HG03159 (cell line): ENCODE measurements at regions not wholly inside any gene's neighbourhood (a gene's known extent, or its start where the extent isn't known, plus 50 kb on each side); places are given as distances from the start of the nearest gene placed in this dataset.

ENCODE experiments used
- ATAC-seq: cut with Tn5 transposase; IDR thresholded peaks from one replicate; pipeline ENCODE4 v1.9.1; 2021; ENCODE audit warnings: mild to moderate bottlenecking, moderate library complexity; ENCODE audit not compliant: unreplicated experiment

DNA sequence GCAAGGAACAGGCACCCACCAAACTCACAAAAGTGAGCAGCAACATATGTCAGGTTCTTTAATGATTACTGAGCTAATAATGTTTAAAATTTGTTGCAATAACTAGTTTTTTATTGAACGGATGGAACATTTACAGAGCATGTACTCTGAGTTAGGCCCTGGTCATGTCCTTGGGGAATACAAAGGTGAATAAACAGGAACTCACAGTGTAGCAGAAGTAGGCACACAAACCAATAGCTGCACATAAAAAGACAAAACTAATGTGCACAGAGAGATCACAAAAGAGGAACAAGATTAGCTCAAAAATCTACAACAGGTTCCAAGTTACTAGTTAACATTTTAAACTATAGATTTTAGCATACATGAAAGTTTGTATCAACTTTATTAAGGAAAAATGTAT lies 505.3 kb upstream of the PPP2R3A start:
- no peak for ATAC-seq

DNA sequence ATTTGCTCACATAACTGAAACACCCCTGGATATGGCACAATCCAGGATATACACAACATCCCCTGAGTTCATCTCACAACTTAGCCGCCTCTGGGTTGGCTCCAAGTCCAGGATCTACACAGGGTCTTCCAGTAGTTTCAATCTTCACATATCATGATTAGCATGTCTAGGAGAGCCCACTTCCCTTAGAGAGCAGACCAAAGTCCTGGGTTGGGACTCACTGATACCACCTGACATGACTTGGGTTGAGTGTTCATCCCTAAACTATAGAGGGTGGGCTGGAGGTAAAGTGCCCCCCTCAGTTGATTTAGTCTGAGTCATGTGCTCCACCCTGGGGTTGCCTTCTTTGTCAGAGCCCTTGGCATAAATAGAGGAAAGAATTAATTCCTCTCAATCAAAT lies 493.6 kb upstream of the PPP2R3A start:
- no peak for ATAC-seq

DNA sequence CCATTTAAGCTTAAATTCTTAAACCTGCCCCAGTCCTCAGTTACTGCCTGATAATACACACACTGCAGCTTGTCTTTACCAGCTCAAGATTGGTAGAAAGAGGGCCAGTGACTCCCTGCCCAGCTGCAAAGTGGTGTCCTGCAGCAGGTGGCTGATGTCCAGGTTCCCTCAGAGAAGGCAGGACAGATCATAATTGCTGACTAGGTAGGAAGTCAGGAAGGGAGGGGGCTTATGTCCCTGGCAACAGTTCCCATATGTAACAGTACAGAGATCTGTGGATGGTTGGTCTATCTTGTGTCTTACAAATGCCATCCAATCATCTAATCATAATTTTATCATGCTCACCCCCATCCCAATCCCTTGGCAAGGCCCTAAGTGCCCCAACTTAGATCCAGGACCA lies 492.1 kb upstream of the PPP2R3A start:
- ATAC-seq = no peak

DNA sequence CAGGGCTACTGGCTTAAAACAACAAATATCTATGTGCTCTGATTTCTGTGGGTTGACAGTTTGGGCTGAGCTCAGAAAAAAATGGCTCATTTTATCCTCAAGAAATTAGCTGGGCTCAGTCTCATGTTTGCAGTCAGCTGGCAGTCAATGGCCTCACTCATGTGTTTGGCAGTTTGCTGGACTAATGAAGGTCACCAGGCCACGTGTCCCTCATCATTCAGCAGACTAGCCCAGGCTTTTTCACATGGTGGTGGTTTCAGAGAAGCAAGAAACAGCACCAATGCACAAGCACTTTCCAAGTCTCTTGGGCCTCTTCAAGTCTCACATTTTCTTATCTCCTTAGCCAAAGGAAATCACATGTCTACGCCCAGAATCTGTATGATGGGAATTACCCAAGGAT lies 478.3 kb upstream of the PPP2R3A start:
- no peak for ATAC-seq

DNA sequence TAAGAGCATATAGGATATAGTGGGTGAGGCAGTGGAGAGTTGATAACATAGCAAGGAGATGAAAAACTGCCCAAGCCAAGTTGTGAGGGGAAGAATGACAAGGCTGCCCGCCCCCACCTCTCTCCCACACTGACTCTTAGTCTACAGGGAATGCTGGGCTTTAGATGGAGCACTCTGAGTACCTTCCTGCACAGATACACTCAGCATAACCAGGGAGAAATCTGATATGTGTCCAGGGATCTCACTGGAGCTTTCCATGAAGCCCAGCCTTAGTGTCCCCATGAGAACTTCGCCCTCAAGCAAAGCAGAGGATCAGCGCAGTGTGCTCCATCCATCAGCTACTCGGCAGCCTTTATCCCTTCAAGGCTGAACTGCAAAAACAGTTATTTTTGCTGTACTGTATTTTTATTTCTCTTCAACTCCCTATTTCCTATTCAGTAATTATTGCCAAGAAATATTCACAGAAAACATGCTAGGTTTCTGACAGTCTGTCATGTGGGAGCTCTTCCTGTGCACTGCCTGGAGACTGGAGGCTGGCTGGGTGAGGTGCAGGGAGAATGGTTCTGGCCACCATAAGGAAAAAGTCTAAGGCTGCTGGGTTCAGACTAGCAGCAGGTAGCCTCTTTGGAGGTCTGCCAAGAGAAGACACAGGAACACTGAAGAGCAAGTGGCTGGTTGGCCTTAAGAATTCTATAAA lies 475.2 kb upstream of the PPP2R3A start:
- ATAC-seq = no peak

DNA sequence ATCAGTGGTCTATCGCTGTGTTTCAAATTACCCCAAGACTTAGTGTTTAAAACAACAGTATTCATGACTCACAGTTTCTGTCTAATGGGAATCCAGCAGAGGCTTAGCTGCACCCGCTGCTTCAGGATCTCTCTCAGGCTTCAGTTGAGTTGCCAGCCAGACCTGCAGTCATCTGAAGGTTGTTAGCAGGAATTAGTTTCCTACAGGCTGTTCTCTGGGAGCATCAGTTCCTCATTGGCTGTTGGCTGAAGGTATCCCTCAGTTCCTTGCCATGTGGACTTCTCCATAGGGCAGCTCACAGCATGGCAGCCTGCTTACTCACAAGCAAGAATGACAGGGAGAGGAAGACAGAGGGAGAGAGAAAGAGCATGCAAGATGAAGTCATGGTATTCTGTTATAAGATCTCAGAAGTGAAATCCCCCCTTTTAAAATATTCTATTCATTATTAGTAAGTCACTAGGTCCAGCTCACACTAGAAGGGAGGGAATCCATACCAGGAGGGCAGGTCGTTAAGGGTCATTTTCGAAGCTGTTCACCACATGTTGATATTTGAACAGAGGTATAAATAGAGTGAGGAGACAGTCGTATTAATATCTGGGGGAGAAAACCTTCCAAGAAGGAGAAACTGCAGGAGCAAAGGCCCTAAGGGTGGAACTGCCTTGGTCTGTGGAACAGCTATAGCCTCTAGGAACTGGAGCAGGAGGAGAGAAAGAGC lies 473.9 kb upstream of the PPP2R3A start:
- no peak for ATAC-seq

DNA sequence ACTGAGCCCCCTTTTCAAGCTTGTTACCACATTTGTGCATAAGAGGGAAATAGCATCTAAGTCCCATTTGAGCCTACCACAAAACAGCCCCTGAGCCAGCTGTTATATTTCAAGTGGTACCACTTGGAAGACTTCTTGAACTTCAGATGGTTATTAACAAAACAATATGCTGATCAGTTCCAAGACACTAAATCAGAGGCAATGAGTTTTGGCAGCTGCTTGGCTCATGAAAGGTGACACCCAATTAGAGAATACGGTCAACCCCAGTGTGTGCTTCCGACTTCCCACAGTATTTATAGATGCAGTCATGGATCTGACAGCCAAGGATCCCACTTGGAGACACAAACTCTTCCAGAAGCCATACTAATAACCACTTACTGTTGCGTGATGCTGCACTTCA lies 469.6 kb upstream of the PPP2R3A start:
- no peak for ATAC-seq

DNA sequence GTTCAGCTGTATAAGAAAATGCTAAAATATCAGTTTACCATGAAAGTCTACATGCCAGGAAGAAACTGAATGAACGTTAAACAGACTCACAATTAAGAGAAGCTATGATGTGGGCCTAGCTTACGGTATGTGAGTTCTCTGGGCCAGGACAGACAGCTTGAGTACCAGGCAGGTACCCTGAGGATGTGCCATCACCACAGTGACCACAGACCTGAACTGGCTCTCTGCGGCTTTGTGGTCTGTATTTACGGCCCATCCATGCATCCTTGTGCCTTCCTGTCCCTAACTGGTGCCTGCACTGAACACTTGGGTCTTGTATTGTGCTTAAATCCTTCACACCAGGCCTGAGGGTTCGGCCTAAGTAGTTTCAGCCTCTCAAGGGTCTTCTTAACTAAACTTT lies 467.5 kb upstream of the PPP2R3A start:
- no peak for ATAC-seq

DNA sequence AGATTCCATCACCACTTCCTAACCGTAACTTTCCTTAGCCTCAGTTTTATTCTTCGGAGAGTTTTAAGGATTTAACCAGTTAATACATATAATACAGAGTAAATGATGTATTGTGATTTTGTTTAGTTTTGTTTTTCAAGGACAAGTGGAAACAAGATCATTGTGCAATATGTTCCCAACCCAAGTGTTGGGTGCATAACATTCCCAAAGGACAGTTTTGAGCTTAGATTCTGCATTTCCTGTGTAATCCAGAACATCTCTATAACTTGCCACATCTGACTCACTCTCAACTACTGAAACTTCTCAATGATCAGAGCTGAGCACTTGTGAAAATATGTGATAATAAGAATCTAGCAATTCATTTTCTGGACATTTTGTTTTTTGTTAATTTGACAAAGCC lies 466.1 kb upstream of the PPP2R3A start:
- ATAC-seq = no peak

DNA sequence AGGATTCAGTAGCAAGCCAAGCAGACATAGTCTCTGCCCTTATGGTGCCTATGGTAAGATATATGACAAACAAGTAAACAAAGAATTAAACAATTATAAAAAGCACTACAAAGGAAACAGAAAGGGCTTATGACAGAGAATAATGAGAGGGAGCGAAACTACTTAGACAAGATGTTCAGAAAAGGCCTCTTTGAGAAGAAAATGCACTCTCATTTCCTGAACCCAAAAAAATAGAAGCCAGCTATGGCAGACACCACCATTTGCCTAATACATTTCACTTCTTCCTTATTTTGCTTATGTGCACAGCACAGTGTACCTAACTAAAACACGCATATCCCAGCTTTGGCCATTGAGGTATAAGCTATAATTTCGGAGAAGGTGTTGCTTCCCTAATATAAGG lies 465.5 kb upstream of the PPP2R3A start:
- no peak for ATAC-seq

DNA sequence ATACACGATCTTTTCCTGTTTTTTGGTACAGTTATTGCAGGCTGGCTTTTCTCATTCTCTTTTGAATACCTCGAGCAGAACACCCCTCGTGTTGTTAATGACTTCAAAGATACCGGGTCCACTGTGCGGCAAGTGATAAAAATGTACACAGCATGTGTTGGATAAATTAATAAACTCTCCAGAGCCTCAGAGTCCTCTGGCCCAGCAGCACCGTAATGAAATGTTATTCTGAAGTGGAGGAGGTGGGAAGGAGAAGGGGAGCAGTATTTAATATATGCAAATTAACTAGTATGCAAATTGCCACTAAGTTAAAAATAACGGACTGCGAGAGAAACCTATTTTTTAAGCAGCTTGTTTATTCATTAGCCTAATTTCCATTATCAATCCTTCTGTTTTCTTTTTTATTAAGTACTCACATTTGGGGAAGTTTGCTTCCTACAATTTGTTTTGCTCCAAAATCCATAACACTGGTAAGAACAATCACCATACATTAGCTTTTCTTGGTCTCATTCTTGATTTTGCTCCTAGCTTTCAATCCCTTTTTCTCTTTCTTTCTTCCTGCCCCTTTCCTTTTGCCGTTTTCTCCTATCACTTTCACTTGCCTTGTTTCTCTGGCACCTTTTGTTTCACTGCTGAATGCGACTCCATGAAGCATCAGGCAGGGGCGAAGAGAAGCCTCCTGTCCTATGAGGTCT lies 462.3 kb upstream of the PPP2R3A start:
- peak; percentile 9 for ATAC-seq

DNA sequence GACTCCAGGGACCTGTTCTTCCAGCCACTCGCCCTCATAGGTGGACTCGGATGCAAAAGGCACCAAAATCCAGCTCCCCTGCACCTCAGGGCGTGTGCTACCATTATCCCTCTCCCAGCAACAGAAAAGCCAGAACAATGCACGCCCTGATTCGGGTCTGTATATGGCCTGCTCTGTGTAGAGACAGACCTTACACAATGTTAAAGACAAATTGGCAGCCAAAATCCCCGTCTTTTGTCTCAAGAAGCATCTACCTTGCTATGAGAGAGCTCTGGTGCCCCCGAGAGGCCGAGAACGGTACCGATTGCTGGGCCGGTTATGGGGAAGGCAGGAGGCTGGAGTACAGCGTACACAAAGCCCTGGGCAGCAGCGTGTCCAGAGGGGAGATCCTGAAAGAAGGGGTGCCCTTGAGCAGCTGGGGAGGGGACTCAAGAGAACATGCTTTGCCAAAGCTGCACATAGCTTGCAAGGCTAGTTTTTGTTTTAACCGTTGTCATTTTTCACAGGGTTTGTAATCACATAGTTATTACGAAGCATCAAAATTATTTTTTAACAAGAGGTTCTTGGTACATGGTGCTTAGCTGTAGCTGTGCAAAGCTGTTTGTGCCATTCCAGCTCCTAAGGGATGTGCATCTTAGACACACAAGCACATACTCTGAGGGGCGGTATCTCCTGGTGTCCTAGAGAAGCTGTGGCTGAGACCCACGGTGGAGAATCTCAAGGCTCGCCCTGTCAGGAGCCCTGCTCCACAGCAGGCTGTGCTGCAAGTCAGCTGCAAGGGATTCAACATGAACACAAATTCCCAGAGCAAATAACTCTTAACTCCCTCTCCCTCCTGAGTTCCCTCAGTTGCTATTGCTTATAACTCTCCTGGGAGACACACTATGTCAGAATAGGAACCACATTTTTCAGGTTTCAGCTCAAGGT lies 461.5 kb upstream of the PPP2R3A start:
- ATAC-seq = peak; percentile 81

DNA sequence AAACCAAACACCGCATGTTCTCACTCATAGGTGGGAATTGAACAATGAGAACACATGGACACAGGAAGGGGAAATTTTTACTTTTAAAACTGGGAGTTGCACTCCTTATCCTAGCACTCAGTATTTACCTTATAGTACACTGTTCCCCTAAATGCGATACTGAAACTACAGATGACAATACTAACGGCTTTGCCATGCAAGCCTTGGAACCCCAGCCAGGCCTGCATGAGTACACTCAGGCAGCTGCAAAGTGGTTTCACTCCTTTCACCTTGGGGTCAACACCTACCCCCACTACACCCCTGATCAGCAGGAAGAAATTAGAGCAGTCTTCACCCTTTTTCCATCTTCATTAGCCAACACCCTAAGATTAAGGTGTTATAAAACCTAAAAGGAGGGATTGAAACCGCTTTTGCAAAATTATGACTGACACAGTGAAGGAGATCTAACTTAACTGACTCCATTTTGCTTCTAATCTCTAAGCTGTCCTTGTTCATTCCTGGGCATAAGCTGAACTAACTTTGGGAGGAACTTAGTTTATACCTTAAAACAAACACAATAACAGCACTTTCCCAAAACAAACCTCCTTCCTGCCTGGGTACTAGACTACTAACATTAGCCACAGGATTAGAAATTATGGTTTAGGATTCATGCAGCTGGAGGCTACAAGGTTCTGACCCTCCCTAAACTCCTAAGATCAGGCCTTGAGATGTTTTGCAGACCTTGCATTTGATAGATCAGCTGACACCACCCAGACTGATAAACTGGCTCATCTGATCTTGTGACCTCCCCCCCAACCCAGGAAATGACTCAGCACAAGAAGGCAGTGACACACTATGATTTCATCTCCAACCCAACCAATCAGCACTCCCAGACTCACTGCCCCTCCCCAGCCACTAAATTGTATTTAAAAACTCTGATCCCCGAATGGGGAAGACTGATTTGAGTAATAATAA lies 452.1 kb upstream of the PPP2R3A start:
- no peak for ATAC-seq

DNA sequence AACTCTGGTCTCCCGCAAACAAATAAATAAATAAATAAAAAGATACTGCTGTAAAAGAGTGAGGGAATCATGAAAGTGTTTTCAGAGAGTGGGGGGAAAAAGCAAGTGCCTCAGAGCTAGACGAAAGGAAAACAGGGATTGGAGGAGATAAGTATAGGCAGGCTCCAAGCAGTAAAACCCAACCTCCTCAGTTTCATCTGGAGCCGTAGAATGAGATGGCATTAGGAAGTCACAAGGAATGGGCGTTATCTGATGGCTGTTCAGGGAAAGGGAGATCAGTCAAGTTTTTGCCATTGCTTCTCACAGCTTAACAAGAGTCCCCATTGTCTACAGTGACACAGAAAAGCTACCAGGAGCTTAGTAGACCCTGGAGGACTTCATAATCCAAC lies 451.5 kb upstream of the PPP2R3A start:
- no peak for ATAC-seq

DNA sequence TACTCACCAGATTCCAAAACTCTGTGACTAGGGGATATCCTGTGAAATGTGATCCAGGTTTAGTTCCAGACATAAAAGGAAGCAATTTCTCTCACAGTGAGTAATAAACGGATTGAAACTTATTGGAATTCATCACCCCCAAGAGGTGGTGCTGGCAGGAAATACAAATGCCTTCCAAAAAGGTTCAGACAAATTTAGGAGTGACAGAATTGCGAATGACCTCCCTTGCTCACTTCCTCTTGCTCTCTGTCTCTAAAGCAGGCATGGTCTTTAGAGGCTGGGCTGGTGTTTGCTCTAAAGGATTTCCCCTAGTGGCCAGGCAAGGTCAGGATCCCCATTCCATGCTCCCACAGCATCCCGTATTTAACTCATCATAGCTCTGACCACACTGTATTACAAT lies 449.4 kb upstream of the PPP2R3A start:
- ATAC-seq = no peak

DNA sequence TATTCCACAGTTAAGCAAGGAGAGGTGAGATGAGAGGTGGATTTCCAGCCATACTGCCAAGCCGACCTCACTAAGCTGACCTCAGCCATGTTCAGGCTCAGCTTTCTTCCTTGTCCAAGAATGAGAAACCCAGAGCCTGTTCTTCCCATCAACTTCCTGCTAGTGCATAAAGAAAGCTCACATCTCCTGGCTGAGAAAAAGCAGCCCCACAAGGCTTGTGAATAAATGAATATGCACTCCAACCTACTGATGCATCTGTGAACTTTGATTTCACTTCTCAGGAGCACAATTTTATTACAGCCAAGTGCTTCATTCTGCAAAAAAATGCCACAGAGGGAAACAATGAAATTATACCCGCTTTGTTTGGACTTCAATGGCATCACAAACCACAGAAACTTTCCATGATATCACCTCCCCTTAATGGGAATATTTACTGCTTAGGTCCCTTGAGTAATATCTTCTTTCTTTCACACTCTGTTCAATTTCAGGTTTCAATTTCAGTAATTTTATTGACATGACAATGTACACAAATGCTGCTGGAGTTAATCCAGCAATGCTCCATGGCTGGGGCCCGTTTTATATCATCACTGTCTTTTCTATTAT lies 437.0 kb upstream of the PPP2R3A start:
- ATAC-seq = no peak

DNA sequence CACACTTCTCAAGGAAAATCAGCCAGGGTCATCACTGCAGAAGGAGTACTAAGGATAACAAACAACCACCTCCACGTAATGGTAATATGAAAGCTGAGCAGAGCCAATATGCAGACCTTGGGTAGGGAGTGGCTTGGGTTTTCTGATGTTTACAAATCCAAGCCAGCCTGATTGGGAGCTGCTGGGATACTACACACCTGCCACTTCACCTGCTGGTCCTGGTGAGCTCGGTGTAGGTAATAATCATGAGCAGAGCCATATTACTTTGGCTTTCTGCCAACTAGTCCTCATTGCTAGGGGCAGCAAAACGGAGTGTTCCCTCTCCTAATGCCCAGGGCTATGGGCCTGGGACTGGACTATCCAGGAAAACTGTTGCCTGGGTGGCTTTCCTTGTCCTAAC lies 433.5 kb upstream of the PPP2R3A start:
- ATAC-seq = no peak

DNA sequence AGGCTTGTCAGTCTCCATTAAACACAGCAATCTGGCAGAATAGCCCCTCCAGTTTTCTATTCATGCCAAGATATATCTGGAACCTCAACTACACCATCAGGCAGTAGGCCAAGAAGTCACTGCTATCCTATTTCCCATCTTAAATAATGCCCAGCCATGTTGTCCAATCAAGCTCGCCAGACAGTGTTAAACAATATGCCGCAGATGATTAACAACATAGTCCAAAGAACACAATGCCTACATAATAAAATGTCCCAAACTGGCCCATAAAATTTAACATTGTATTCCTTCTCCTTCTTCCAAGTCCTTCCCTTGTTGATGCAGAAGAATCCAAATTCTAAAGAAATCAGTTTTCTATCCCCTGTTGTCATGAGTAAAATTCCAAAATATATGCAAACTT lies 427.4 kb upstream of the PPP2R3A start:
- ATAC-seq = no peak

DNA sequence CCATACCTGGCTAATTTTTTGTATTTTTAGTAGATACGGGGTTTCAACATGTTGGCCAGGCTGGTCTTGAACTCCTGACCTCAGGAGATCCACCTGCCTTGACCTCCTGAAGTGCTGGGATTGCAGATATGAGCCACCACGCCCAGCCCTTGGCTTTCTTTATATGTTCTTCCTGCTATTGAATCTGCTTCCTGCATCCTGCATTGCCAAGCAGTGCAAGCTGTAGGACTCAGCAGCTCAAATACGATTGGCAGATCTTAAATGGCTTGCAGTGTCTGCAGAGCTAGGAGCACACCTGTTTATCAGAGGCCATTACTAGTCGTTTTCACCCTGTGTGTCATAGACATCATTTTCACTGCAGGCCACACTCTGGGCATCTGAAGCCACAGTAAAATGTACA lies 426.2 kb upstream of the PPP2R3A start:
- ATAC-seq = no peak

DNA sequence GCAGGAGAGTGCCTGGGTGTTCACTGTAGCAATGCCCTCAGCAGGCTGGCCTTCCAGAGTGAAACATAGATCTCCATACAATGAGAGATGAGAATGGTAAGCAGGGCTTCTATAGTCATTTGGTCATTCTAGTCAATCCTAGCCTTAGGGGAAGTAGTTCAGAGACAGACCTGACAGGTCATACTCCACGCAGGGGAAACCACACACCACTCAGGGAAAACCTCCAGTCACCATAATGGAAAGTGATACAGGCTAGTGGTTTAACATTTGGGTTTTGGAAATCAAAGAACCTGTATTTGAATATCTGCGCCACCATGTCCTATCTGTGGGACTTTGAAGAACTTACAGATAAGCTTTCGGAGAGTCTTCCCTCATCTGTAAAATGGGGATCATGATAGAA lies 425.7 kb upstream of the PPP2R3A start:
- no peak for ATAC-seq
